ENCODE measurements at regions not wholly inside any gene's neighbourhood (a gene's known extent, or its start where the extent isn't known, plus 50 kb on each side); places are given as distances from the start of the nearest gene placed in this dataset.

GRCh38 chr10:54904833-54905232 is 103.8 kb upstream of the PCDH15 start:
- TF ChIP-seq POLR2AphosphoS5 (IDR thresholded peaks at IDR 0.05; ENCODE audit: low read depth, low read length), result no peak
- TF ChIP-seq TAF1 (IDR thresholded peaks at IDR 0.05; ENCODE audit: low read depth, low read length), result no peak
- no peak for TF ChIP-seq POU2F2 (IDR thresholded peaks at IDR 0.05; ENCODE audit: low read depth, low read length)
